CD14-positive monocyte (primary cell): ENCODE measurements at regions not wholly inside any gene's neighbourhood (a gene's known extent, or its start where the extent isn't known, plus 50 kb on each side); places are given as distances from the start of the nearest gene placed in this dataset.

Experiments used
- DNase-seq, 3 donors: peaks; one replicate each; pipeline ENCODE4 v3.0.0-alpha.2; 2011 to 2022
- H2AFZ ChIP-seq: 2 replicates; pipeline ENCODE4 v1.6.0; 2012; ENCODE audit warnings: mild to moderate bottlenecking, low read depth, low read length, inconsistent platforms; ENCODE audit not compliant: insufficient read depth, poor library complexity, severe bottlenecking
- H3K27ac ChIP-seq, 2 donors: 1 replicate in 1 of 2; 2 replicates in 1 of 2; pipeline ENCODE4 v1.5.1; 2012 to 2013; ENCODE audit warnings: low read length in 2 of 2, control low read depth in 1 of 2, inconsistent platforms in 1 of 2, low read depth in 1 of 2, mild to moderate bottlenecking in 1 of 2
- H3K27me3 ChIP-seq, 2 donors: one replicate each; pipeline versions ENCODE4 v1.6.0 to v1.6.1; 2011 to 2013; ENCODE audit warnings: low read length in 2 of 2; ENCODE audit not compliant: control insufficient read depth in 2 of 2, insufficient read depth in 2 of 2
- H3K36me3 ChIP-seq, 2 donors: replicated peaks in 1 of 2; 1 replicate in 1 of 2; 2 replicates in 1 of 2; pipeline versions ENCODE4 v1.5.1 to v1.6.1; 2012 to 2013; ENCODE audit warnings: low read length in 2 of 2, control low read depth in 1 of 2, inconsistent platforms in 1 of 2, mild to moderate bottlenecking in 1 of 2; ENCODE audit not compliant: insufficient read depth in 2 of 2, control insufficient read depth in 1 of 2
- H3K4me1 ChIP-seq, 2 donors: 1 replicate in 1 of 2; 2 replicates in 1 of 2; pipeline versions ENCODE4 v1.5.1 to v1.6.1; 2012 to 2013; ENCODE audit warnings: low read length in 2 of 2, control low read depth in 1 of 2, inconsistent platforms in 1 of 2, mild to moderate bottlenecking in 1 of 2, moderate library complexity in 1 of 2; ENCODE audit not compliant: insufficient read depth in 2 of 2, control insufficient read depth in 1 of 2
- H3K4me2 ChIP-seq: replicated peaks from 2 replicates; pipeline ENCODE3; 2012; ENCODE audit warnings: low read length, moderate library complexity, mild to moderate bottlenecking; ENCODE audit not compliant: poor library complexity, severe bottlenecking; ENCODE audit errors: extremely low read depth
- H3K4me3 ChIP-seq, 3 experiments: fragments of 200-600 bp in 1 of 3; sonication (generic) in 1 of 3; replicated peaks in 1 of 3; 1 replicate in 2 of 3; 2 replicates in 1 of 3; pipeline ENCODE4 v1.5.1; 2011 to 2013; ENCODE audit warnings: low read length in 3 of 3, mild to moderate bottlenecking in 3 of 3, control low read depth in 2 of 3, low read depth in 2 of 3, inconsistent platforms in 1 of 3, moderate library complexity in 1 of 3
- H3K79me2 ChIP-seq: 2 replicates; pipeline ENCODE4 v1.6.0; 2012; ENCODE audit warnings: mild to moderate bottlenecking, control low read depth, inconsistent platforms, low read length, moderate library complexity; ENCODE audit not compliant: insufficient read depth
- H3K9ac ChIP-seq: 2 replicates; pipeline ENCODE4 v1.6.0; 2017; ENCODE audit warnings: low read length, mild to moderate bottlenecking; ENCODE audit not compliant: insufficient read depth, poor library complexity, severe bottlenecking
- H3K9me3 ChIP-seq, 2 donors: replicated peaks in 1 of 2; 1 replicate in 1 of 2; 2 replicates in 1 of 2; pipeline versions ENCODE4 v1.5.1 to v1.6.1; 2012 to 2013; ENCODE audit warnings: low read length in 2 of 2, control low read depth in 1 of 2; ENCODE audit not compliant: control insufficient read depth in 1 of 2, insufficient read depth in 1 of 2
- H4K20me1 ChIP-seq: 2 replicates; pipeline ENCODE4 v1.6.0; 2012; ENCODE audit warnings: mild to moderate bottlenecking, low read length, control low read depth, moderate library complexity; ENCODE audit not compliant: insufficient read depth
- H3K27ac Mint-ChIP-seq, 7 donors: one replicate each; pipeline ENCODE4 v1.8.0; 2020; ENCODE audit warnings: mild to moderate bottlenecking in 7 of 7, mixed read lengths in 7 of 7, moderate library complexity in 6 of 7, inconsistent platforms in 2 of 7
- H3K27me3 Mint-ChIP-seq, 3 donors: one replicate each; pipeline ENCODE4 v1.8.0; 2021 to 2022; ENCODE audit warnings: low read depth in 3 of 3, mild to moderate bottlenecking in 3 of 3, mixed read lengths in 3 of 3, moderate library complexity in 3 of 3, inconsistent platforms in 1 of 3
- H3K36me3 Mint-ChIP-seq, 2 donors: one replicate each; pipeline ENCODE4 v1.8.0; 2020; ENCODE audit warnings: mixed read lengths in 2 of 2, inconsistent platforms in 1 of 2, mild to moderate bottlenecking in 1 of 2
- H3K4me1 Mint-ChIP-seq: one replicate; pipeline ENCODE4 v1.8.0; 2020; ENCODE audit warnings: mild to moderate bottlenecking, mixed read lengths
- H3K4me3 Mint-ChIP-seq, 2 donors: one replicate each; pipeline ENCODE4 v1.8.0; 2020; ENCODE audit warnings: mild to moderate bottlenecking in 2 of 2, mixed read lengths in 2 of 2, moderate library complexity in 1 of 2
- H3K9me3 Mint-ChIP-seq, 7 donors: one replicate each; pipeline ENCODE4 v1.8.0; 2020 to 2022; ENCODE audit warnings: mixed read lengths in 7 of 7, mild to moderate bottlenecking in 6 of 7, moderate library complexity in 6 of 7, inconsistent platforms in 2 of 7
- CTCF ChIP-seq: fragments of 200-600 bp; IDR thresholded peaks from one replicate; pipeline ENCODE4 v1.8.0; 2022; ENCODE audit warnings: antibody characterized with exemption, mild to moderate bottlenecking
- WGBS: methylation state at CpG from one replicate; pipeline ENCODE4 v1.1.5; 2013; ENCODE audit warnings: missing lambda C conversion rate; ENCODE audit not compliant: insufficient coverage; 5-methylcytosine and 5-hydroxymethylcytosine counted together
- intact Hi-C, 2 donors: fragments of 100-400 bp; cut with micrococcal nuclease; formaldehyde crosslinking; loops; one replicate each; pipeline versions ENCODE4 v1.15.0 to v1.15.1; 2023

DNA sequence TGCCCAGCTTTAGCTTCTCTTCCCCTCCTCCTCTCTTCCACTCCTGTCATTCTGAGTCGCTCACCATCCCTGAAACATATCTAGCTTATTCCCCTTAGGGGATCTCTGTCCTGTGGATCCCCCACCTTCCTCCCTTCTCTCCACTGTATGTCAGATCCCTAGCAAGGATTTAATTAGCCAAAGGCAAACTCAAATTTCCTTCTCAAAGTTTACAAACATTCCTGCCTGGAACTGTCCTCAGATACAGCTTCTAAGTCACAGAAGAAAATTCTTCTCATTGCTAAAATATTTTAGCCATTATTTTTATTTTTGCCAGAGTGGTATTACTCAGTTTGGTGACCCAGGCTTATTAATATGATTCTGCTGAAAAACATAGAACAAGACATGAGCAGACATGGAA, 315.3 kb downstream of the CYP26B1 start:
- TF ChIP-seq CTCF = no peak

GRCh38 chr2:71831193-71831577, 316.5 kb downstream of the CYP26B1 start:
- Histone ChIP-seq H3K36me3 (no peaks in the 10 kb centered on the region), H3K9me3 (no peaks in the 10 kb centered on the region), H3K4me1 (no peaks in the 10 kb centered on the region), H3K27me3 (no peaks in the 10 kb centered on the region), H2AFZ (no peak overlapping the region), H3K79me2 (no peaks in the 10 kb centered on the region), H3K4me2 (no peak overlapping the region), H3K9ac (no peak overlapping the region), H3K27ac (no peak overlapping the region), H4K20me1 (no peaks in the 10 kb centered on the region), H3K4me3 (no peak overlapping the region)
- Mint-ChIP-seq H3K27me3 (peaks cover 0 to 6% (median 4%) of the 10 kb centered on the region in 3 donors), H3K4me3 (no peak overlapping the region), H3K9me3 (peaks cover 0 to 6% (median 2%) of the 10 kb centered on the region in 7 donors), H3K36me3 (no peaks in the 10 kb centered on the region), H3K4me1 (no peaks in the 10 kb centered on the region), H3K27ac (no peak overlapping the region)
- WGBS = 76% methylated on average over 5 of the region's 7 CpGs
- intact Hi-C loops = no loop called here
- no peak for DNase-seq
- no peak for TF ChIP-seq CTCF

More for the DNA sequence above, 315.3 kb downstream of the CYP26B1 start:
- 94% methylated on average over 1 of the region's 1 CpG for WGBS
- no peak overlapping the region for H3K4me3 Mint-ChIP-seq
- no peaks in the 10 kb centered on the region for H3K79me2 ChIP-seq
- H3K4me3 ChIP-seq = no peak overlapping the region
- DNase-seq = no peak
- peaks cover 0 to 6% (median 2%) of the 10 kb centered on the region in 3 donors for H3K27me3 Mint-ChIP-seq
- H4K20me1 ChIP-seq = no peaks in the 10 kb centered on the region
- H3K36me3 Mint-ChIP-seq = no peaks in the 10 kb centered on the region
- no peaks in the 10 kb centered on the region for H3K36me3 ChIP-seq
- no peaks in the 10 kb centered on the region for H3K4me1 Mint-ChIP-seq
- H2AFZ ChIP-seq = no peak overlapping the region
- intact Hi-C loops = no loop called here
- no peak overlapping the region for H3K27ac Mint-ChIP-seq
- H3K27me3 ChIP-seq = no peaks in the 10 kb centered on the region
- H3K9me3 Mint-ChIP-seq = peaks cover 0 to 4% (median 2%) of the 10 kb centered on the region in 7 donors
- H3K4me2 ChIP-seq = no peak overlapping the region
- no peak overlapping the region for H3K9ac ChIP-seq
- no peaks in the 10 kb centered on the region for H3K4me1 ChIP-seq
- H3K27ac ChIP-seq = no peak overlapping the region
- H3K9me3 ChIP-seq = no peaks in the 10 kb centered on the region
